H1 (cell line): ENCODE measurements at regions not wholly inside any gene's neighbourhood (a gene's known extent, or its start where the extent isn't known, plus 50 kb on each side); places are given as distances from the start of the nearest gene placed in this dataset.

Experiments used
- CTCF ChIA-PET: fragments of 300-600 bp; sonication (Branson Sonifier 250); formaldehyde crosslinking; loops from one replicate; lab custom pipeline; 2021; ENCODE audit not compliant: partially characterized antibody; lab: Charles Lee
- POLR2A ChIA-PET: fragments of 300-600 bp; sonication (Branson Sonifier 250); formaldehyde crosslinking; loops from one replicate; lab custom pipeline; 2021; ENCODE audit warnings: inconsistent platforms; ENCODE audit not compliant: partially characterized antibody; lab: Charles Lee
- DNase-seq, 2 experiments: peaks; one replicate each; pipeline versions ENCODE4 v3.0.0 to v3.0.0-alpha.2; 2010 to 2022; ENCODE audit warnings: low spot score in 2 of 2, low read depth in 1 of 2, mixed read lengths in 1 of 2
- FAIRE-seq: peaks from 2 replicates; lab custom pipeline; 2011; peaks lifted over from hg19 to GRCh38; lab: Jason Lieb, UNC
- H2AFZ ChIP-seq: 2 replicates; pipeline ENCODE4 v1.8.1; 2012; ENCODE audit warnings: low read length, inconsistent platforms
- H2AK5ac ChIP-seq: 2 replicates; pipeline ENCODE4 v1.6.1; 2013; ENCODE audit warnings: low read depth, low read length
- H2BK120ac ChIP-seq: replicated peaks from 2 replicates; pipeline ENCODE3; 2013; ENCODE audit warnings: low read depth, low read length, inconsistent platforms
- H2BK12ac ChIP-seq: 2 replicates; pipeline ENCODE4 v1.6.1; 2013; ENCODE audit warnings: low read depth, low read length
- H2BK15ac ChIP-seq: 2 replicates; pipeline ENCODE4 v1.6.1; 2013; ENCODE audit warnings: low read length
- H2BK20ac ChIP-seq: 2 replicates; pipeline ENCODE4 v1.6.1; 2013; ENCODE audit warnings: low read length
- H2BK5ac ChIP-seq: 2 replicates; pipeline ENCODE4 v1.6.1; 2013; ENCODE audit warnings: low read depth, low read length
- H3K14ac ChIP-seq: 2 replicates; pipeline ENCODE4 v1.6.1; 2013; ENCODE audit warnings: inconsistent platforms; ENCODE audit not compliant: insufficient read length
- H3K18ac ChIP-seq: 2 replicates; pipeline ENCODE4 v1.6.1; 2013; ENCODE audit warnings: low read length; ENCODE audit errors: extremely low read depth
- H3K23ac ChIP-seq: 2 replicates; pipeline ENCODE4 v1.6.1; 2013; ENCODE audit warnings: inconsistent platforms; ENCODE audit not compliant: insufficient read length
- H3K23me2 ChIP-seq: 2 replicates; pipeline ENCODE4 v1.6.1; 2013; ENCODE audit warnings: low read depth, low read length
- H3K27ac ChIP-seq: 2 replicates; pipeline ENCODE4 v1.6.1; 2011; ENCODE audit warnings: low read depth, low read length, inconsistent platforms
- H3K27me3 ChIP-seq, 4 experiments: replicated peaks in 1 of 4; 1 replicate in 1 of 4; 2 replicates in 3 of 4; pipeline versions ENCODE4 v1.6.1 to v1.8.1; 2011 to 2013; ENCODE audit warnings: low read length in 3 of 4, mild to moderate bottlenecking in 3 of 4, inconsistent platforms in 2 of 4, mixed read lengths in 2 of 4, moderate library complexity in 1 of 4; ENCODE audit not compliant: control insufficient read depth in 3 of 4, insufficient read depth in 3 of 4; ENCODE audit errors: extremely low read depth in 1 of 4
- H3K36me3 ChIP-seq, 4 experiments: 2 replicates each; pipeline versions ENCODE4 v1.6.1 to v1.8.1; 2011 to 2013; ENCODE audit warnings: mild to moderate bottlenecking in 4 of 4, low read length in 3 of 4, moderate library complexity in 2 of 4, control low read depth in 1 of 4, inconsistent platforms in 1 of 4; ENCODE audit not compliant: insufficient read depth in 4 of 4, control insufficient read depth in 2 of 4
- H3K4ac ChIP-seq: replicated peaks from 2 replicates; pipeline ENCODE3; 2013; ENCODE audit warnings: low read length, low read depth, mixed read lengths, inconsistent platforms; ENCODE audit not compliant: insufficient read length
- H3K4me1 ChIP-seq, 4 experiments: replicated peaks in 1 of 4; 1 replicate in 1 of 4; 2 replicates in 3 of 4; pipeline versions ENCODE4 v1.6.1 to v1.8.1; 2011 to 2013; ENCODE audit warnings: low read length in 3 of 4, inconsistent platforms in 2 of 4, mixed read lengths in 1 of 4; ENCODE audit not compliant: insufficient read depth in 4 of 4, control insufficient read depth in 3 of 4
- H3K4me2 ChIP-seq, 2 experiments: 2 replicates each; pipeline versions ENCODE4 v1.6.1 to v1.8.1; 2011 to 2013; ENCODE audit warnings: low read depth in 2 of 2, low read length in 2 of 2, control low read depth in 1 of 2, inconsistent platforms in 1 of 2, mild to moderate bottlenecking in 1 of 2; ENCODE audit not compliant: insufficient read depth in 1 of 2
- H3K4me3 ChIP-seq, 4 experiments: fragments of 200-600, 300-600 bp in 1 of 4; sonication (generic), shearing (Covaris generic), sonication (Bioruptor Twin) in 1 of 4; 2 replicates each; pipeline versions ENCODE4 v1.5.1 to v1.8.1; 2011 to 2016; ENCODE audit warnings: low read length in 4 of 4, low read depth in 3 of 4, control low read depth in 2 of 4, inconsistent platforms in 2 of 4, mild to moderate bottlenecking in 2 of 4, mixed read lengths in 1 of 4, moderate library complexity in 1 of 4; ENCODE audit not compliant: insufficient read depth in 2 of 4; ENCODE audit errors: extremely low read depth in 1 of 4
- H3K56ac ChIP-seq: replicated peaks from 2 replicates; pipeline ENCODE3; 2013; ENCODE audit warnings: low read depth, mild to moderate bottlenecking, mixed read lengths, low read length, inconsistent platforms; ENCODE audit not compliant: insufficient read length
- H3K79me1 ChIP-seq: 2 replicates; pipeline ENCODE4 v1.6.1; 2013; ENCODE audit warnings: low read depth, low read length, control low read depth
- H3K79me2 ChIP-seq, 2 experiments: 2 replicates each; pipeline versions ENCODE4 v1.6.1 to v1.8.1; 2012 to 2013; ENCODE audit warnings: low read length in 2 of 2, mild to moderate bottlenecking in 2 of 2, inconsistent platforms in 1 of 2; ENCODE audit not compliant: insufficient read depth in 2 of 2, control insufficient read depth in 1 of 2
- H3K9ac ChIP-seq, 4 experiments: replicated peaks in 1 of 4; 1 replicate in 1 of 4; 2 replicates in 3 of 4; pipeline versions ENCODE4 v1.6.1 to v1.8.1; 2011 to 2013; ENCODE audit warnings: low read depth in 3 of 4, low read length in 3 of 4, control low read depth in 2 of 4, mild to moderate bottlenecking in 2 of 4, moderate library complexity in 2 of 4, inconsistent platforms in 1 of 4; ENCODE audit errors: extremely low read depth in 1 of 4
- H3K9me3 ChIP-seq, 2 experiments: 2 replicates each; pipeline versions ENCODE4 v1.6.1 to v1.8.1; 2012 to 2013; ENCODE audit warnings: mild to moderate bottlenecking in 2 of 2, moderate library complexity in 2 of 2, control low read depth in 1 of 2, inconsistent platforms in 1 of 2, low read depth in 1 of 2, low read length in 1 of 2, mixed read lengths in 1 of 2; ENCODE audit not compliant: insufficient read depth in 2 of 2
- H4K20me1 ChIP-seq, 2 experiments: replicated peaks in 1 of 2; 2 replicates each; pipeline versions ENCODE3 to v1.8.1; 2011 to 2013; ENCODE audit warnings: inconsistent platforms in 2 of 2, low read length in 2 of 2, mild to moderate bottlenecking in 1 of 2; ENCODE audit not compliant: insufficient read depth in 2 of 2, control insufficient read depth in 1 of 2
- H4K5ac ChIP-seq: 2 replicates; pipeline ENCODE4 v1.6.1; 2013; ENCODE audit warnings: low read length, low read depth, mixed read lengths, inconsistent platforms; ENCODE audit not compliant: insufficient read length
- H4K8ac ChIP-seq: 2 replicates; pipeline ENCODE4 v1.8.0; 2013; ENCODE audit warnings: mild to moderate bottlenecking, moderate library complexity, low read length, inconsistent platforms; ENCODE audit not compliant: insufficient read depth; ENCODE audit errors: extremely low read depth
- H4K91ac ChIP-seq: replicated peaks from 2 replicates; pipeline ENCODE3; 2013; ENCODE audit warnings: low read length, mixed read lengths, inconsistent platforms; ENCODE audit not compliant: insufficient read length
- SIRT6 ChIP-seq: IDR thresholded peaks from one replicate; pipeline ENCODE4 v1.7.1; 2012; ENCODE audit warnings: low read length, inconsistent platforms
- WGBS, 2 experiments: shearing (Covaris generic) in 1 of 2; methylation state at CpG; one replicate each; pipeline versions ENCODE4 v1.1.6 to v1.1.7; 2013 to 2015; ENCODE audit warnings: low lambda C conversion rate in 2 of 2, mixed read lengths in 2 of 2, inconsistent platforms in 1 of 2, low coverage in 1 of 2, missing lambda C conversion rate in 1 of 2; ENCODE audit not compliant: insufficient replicate concordance in 2 of 2, insufficient coverage in 1 of 2, insufficient read length in 1 of 2; ENCODE audit errors: extremely low coverage in 1 of 2, missing lambda C conversion rate in 1 of 2; 5-methylcytosine and 5-hydroxymethylcytosine counted together

DNA sequence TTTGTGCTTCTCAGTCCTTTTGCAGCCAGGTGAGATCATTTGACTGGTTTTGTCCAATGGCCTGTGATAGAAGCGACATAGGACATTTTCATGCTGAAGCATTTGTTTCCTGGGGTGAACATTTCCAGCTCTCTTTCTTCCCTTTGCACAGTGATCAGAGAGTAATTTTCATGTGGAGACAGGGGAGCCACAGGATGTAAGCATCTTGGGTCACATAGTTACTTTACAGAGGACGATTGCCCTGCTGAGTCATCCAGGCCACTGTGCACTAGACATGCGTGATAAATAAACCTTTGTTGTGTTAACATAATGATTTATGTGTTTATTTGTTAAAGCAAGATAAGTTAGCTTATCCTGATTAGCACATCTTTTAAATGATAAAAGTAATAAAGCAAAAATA is 263.5 kb upstream of the CCDC179 start:
- 0 out of 2 replicates have a peak overlapping the region, but pooled peaks have one; percentile 14 for H2BK15ac ChIP-seq
- H3K79me1 ChIP-seq: no peaks in the 10 kb centered on the region
- CTCF ChIA-PET: interaction anchor here (0.6 to 2.3 kb wide), 3 partner anchors 10 to 901 kb away, joined by 3 to 10 read pairs (median 3); no protein-coding TSS in a partner anchor
- H3K4me2 ChIP-seq: no peak overlapping the region
- no peak overlapping the region for H2BK120ac ChIP-seq
- no peaks in the 10 kb centered on the region for H4K20me1 ChIP-seq
- WGBS, 2 experiments: 96% methylated on average over 3 of the region's 3 CpGs; no CpG with 5 or more reads in 1 of the 2 experiments
- no peak overlapping the region for H4K91ac ChIP-seq
- no peak overlapping the region for H3K18ac ChIP-seq
- 0 out of 4 replicates have a peak, but pooled peaks cover 0 to 4% of the 10 kb centered on the region in 2 experiments for H3K9me3 ChIP-seq
- no peak for TF ChIP-seq SIRT6
- DNase-seq: no peak
- H2BK12ac ChIP-seq: 0 out of 2 replicates have a peak overlapping the region, but pooled peaks have one; percentile 50
- no peak overlapping the region for H2BK20ac ChIP-seq
- no peak overlapping the region for H3K4me3 ChIP-seq
- no peak overlapping the region for H3K14ac ChIP-seq
- FAIRE-seq: no peak
- H3K9ac ChIP-seq: no peak overlapping the region; a peak in 1 of 7 replicates
- peak overlapping the region; percentile 62; the same call in 1 of the 2 replicates for H2AFZ ChIP-seq
- H3K27ac ChIP-seq: no peak overlapping the region
- POLR2A ChIA-PET: no interaction called here
- H3K56ac ChIP-seq: no peak overlapping the region
- no peaks in the 10 kb centered on the region for H3K27me3 ChIP-seq
- H3K4ac ChIP-seq: no peak overlapping the region
- H4K5ac ChIP-seq: no peak overlapping the region
- no peaks in the 10 kb centered on the region; the same call in 1 of the 2 replicates for H3K23me2 ChIP-seq
- H2AK5ac ChIP-seq: no peak overlapping the region
- H3K23ac ChIP-seq: no peak overlapping the region
- H3K36me3 ChIP-seq: no peaks in the 10 kb centered on the region
- no peak overlapping the region for H4K8ac ChIP-seq
- no peak overlapping the region for H2BK5ac ChIP-seq
- H3K79me2 ChIP-seq: no peaks in the 10 kb centered on the region
- H3K4me1 ChIP-seq: peaks cover 0 to 3% (median 0%) of the 10 kb centered on the region in 4 experiments; a peak in 1 of 7 replicates
